CD4-positive, alpha-beta T cell treated with Interleukin-4 for 4 hours (primary cell): ENCODE measurements at regions not wholly inside any gene's neighbourhood (a gene's known extent, or its start where the extent isn't known, plus 50 kb on each side); places are given as distances from the start of the nearest gene placed in this dataset.
A peak's percentile ranks its signal among the peaks of the same experiment; 100 is the strongest.
"Not testable (repeated sequence)": the region's sequence is repeated elsewhere in the genome, so short reads cannot be mapped to it uniquely, and the experiment has no call there.

Source experiments
- DNase-seq: peaks from one replicate; pipeline ENCODE4 v3.0.0-alpha.2; 2020

DNA sequence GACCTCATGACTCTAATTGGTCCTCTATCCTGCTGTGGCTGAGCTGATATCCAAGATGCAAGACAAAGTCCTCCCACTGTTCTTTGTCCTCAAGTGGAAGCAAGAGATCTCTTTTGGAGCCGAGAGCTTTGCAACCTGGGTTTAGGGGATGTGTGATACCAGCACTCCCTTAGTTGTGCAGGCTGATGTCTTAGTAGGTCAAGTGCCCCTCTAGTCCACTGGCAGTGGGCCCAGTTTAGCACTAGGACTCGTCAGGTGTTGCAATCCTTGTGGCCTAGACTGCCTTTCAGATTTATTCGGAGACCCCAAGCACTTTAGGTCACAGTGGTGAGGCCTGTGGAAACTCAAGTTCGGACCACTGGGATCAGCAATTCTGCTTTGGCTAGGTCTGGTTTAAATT lies 64.0 kb downstream of the GPRASP3 start:
- DNase-seq: no peak

DNA sequence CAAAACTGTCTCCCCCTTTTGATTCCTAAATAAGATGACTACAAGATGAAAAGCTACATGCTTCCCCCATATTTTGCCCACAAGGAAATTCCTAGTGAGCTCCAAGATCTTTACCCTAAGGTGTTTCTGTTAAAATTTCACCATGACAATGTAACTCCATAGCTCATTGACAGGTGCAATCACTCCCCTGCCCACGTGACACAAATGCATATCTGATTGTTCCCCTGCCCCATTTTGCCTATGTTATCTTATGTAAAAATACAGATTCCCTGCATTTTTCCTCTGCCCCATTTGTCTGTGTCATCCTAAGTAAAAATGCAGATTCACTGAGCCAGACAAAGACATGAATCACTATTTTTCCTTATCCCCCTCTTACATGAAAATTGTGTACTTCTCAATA lies 66.7 kb downstream of the GPRASP3 start:
- DNase-seq: no peak

DNA sequence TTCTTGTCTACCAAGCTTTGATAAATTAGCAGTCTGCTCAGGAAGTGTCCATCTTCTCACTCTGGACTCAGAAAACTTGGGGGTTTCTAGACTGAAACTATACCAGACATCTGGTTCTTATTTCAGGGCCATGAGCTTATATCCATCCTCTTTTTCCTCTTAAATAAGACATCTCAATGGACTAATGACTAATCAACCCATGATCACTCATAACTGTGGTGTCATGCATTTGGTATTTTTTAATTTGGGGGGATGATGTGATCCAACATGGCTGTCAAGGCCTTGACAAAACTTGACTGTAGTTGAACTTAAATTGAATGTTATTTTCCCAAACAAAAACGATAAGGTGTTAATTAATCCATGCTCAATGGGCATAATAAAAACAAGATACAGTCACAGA lies 87.8 kb downstream of the GPRASP3 start:
- DNase-seq: no peak

DNA sequence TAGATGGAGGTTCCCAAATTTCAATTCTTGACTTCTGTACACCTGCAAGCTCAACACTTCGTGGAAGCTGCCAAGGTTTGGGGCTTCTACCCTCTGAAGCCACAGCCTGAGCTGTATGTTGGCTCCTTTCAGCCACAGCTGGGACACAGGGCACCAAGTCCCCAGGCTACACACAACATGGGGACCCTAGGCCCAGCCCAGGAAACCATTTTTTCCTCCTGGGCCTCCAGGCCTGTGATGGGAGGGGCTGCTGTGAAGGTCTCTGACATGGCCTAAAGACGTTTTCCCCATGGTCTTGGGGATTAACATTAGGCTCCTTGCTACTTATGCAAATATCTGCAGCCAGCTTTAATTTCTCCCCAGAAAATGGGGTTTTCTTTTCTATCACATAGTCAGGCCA lies 97.7 kb downstream of the GPRASP3 start:
- not testable (repeated sequence) for DNase-seq

DNA sequence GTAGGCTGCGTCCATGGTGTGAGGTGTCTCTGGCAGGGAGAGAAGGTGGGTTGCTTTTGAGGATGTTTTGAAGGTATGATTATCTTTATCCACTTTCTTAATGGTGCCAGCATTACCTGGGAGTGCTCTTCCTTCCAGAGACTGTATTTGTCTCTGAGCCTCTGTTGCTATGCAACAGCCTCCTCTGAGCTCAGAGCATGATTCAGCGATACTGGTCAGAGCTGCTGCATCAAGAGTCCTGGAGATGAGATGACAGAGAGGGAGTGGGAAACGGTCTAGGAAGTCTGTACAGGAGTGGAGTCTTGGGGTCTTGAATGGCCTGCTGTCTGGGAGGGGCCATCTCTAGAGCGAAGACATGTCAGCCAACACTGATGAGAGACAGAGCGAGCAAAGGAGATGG lies 104.4 kb upstream of the RAB40AL start:
- no peak for DNase-seq

DNA sequence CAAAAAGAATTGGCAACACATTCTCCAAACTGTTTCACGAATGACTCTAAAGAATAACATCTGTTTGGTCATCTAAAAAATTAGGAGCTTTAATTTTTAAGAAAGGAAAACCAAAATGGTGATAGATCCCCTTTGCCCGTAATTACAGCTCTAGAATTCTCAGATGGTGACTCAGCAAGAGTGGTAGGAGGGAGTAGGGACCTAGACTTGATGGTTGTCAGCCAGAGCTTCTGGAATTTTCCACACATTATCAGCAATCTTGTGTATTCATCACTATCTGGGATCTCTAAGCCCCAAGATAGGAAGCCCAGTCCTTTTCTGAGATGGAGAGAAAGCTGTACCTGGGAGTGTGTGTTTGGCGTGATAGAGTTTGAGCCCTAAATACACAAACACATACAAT lies 103.9 kb upstream of the RAB40AL start:
- no peak for DNase-seq

DNA sequence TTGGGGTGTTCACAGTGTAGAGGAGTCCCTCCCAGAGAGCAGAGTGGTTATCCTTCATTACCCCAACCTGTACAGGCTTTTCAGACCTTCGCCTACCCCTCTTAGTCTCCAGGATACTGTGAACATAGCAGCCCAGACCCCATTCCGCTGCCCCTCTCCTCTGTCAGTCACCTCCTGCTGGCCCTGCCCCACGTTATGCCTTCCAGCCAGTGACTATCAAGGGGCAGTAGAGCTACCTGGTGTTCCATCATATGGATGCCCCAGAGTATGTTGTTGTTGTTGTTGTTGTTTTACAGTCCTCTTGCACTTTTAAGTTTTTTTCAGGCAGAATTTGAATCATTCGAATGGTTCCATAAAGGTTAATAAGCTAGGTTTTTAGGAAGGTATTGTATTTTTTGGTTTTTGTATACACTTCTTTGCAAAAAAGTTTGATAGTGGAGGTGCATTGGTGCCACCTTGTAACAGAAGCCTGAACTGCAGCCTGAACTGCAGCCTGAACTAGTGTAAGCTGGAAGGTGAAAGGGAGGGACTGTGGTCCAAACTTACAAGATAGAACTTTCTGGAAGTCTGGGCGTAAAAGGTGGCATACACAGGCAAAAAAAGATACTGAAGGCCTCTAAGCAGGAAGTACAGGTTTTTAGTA lies 101.4 kb upstream of the RAB40AL start:
- DNase-seq: no peak

DNA sequence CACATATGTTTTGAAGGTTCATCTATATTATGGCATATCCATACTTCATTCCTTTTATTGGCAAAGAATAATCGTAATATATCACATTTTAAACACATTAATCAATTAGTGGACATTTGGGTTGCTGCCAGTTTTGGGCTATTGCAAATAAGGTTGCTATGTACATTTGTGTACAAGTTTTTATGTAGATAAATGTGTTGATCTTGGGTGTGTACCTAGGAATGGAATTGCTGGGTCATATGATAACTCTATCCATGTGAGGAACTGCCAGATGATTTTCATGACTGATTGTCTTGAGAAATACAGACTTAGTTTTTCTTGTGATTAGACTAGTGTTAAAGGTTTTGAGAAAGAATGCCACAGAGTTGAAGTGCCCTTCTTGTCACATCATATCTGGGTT lies 99.2 kb upstream of the RAB40AL start:
- no peak for DNase-seq

DNA sequence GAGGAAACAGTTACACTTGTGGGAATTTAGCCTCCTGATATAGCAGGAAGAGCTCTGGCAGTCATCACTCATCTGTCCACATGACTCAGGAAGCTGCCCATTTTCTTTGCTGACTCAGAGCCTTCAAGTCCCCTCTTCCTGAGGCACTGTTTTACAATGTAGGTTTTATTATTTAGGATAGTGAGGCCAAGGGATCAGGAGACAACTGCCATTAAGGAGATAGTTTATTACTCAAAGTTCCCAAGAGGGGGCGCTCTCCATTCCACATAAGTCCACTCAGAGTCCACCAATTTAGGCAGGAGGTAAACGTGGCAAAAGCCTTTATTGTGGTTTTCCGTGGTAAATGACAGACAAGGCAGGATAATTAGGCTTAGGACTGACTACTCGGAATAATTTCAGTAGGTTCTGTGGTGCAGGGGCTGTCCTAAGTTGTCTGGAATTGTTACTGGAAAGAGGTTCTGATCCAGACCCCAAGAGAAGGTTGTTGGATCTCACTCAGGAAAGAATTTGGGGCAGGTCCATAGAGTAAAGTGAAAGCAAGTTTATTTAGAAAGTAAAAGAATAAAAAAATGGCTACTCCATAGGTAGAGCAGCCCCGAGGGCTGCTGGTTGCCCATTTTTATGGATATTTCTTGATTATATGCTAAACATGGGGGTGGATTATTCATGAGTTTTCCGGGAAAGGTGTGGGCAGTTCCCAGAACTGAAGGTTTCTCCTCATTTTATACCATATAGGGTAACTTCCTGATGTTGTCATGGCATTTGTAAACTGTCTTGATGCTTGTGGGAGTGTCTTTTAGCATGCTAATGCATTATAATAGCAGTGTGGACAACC lies 96.0 kb upstream of the RAB40AL start:
- DNase-seq: no peak

DNA sequence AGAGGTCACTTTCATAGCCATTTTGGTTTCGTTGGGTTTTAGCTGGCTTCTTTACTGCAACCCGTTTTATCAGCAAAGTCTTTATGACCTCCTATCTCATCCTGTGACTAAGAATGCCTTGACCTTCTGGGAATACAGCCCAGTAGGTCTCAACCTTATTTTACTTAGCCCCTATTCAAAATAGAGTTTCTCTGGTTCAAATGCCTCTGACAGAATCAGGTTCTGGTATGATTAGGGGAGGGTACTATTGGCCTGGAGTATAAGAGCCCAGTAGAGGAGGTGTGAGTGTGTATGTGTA lies 95.4 kb upstream of the RAB40AL start:
- DNase-seq: no peak

DNA sequence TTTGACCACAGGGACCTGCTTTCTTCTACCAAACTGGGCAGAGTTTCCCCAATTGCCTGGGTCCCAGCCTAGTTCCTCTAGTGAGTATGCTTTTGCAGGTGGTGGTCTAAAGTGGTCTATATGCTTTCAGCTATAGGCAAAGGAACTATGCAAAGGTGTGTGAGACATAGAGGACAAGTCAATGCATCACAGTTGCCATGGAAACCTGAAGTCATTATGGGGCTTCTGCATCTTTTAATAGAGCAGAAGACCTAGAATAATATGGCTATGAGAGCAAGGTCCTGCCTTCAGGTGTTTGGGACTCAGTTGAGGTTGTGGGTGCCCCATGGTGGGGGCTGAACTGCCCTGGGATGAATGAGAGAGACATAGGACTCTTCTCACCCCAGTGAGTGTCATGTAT lies 92.1 kb upstream of the RAB40AL start:
- no peak for DNase-seq

DNA sequence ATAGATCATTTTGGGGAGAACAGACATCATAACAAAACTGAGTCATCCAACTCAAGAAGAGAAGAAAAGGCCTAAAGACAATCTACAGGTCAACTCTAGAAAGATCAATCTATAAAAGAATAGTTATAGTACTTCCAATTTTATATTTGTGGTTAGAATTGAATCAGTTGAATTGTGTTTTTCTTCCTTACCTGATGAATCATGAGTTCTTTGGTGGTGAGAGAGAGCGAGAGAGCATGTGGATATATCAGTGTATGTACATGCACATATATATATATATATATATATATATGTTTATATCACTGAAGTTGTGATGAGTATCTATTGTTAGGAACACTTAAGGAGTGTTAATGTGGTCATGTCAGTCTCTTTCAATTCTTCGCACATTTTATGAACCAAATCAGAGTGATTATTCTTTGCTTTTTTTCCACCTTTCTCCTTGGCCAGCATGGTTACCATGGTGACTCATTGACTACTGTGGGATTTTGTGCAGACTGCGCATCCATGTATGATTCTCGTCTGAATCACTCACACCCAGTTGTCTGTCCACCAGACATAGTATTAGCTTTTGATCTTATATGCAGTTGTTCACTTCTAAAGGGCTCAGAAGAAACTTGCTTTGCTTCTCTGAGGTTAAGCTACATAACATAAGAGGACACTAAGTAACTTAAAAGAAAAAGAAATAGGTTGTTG lies 90.4 kb upstream of the RAB40AL start:
- DNase-seq: no peak

DNA sequence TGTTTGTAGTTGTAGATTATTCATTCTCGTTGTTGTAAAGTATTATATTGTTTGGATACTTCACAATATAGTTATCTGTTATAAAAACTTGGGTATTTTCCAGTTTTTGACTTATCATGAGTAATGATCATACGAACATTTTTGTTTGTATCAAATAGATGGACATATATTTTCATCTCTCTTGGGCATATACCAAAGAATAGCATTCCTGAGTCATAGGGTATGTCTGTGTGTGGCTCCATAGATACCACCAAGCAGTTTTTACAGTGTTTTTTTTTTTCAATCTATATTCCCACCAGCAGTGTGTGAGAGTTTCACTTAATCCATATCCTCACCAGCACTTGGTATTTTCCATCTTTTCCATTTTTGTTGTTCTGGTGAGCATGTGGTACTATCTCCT lies 89.7 kb upstream of the RAB40AL start:
- no peak for DNase-seq

DNA sequence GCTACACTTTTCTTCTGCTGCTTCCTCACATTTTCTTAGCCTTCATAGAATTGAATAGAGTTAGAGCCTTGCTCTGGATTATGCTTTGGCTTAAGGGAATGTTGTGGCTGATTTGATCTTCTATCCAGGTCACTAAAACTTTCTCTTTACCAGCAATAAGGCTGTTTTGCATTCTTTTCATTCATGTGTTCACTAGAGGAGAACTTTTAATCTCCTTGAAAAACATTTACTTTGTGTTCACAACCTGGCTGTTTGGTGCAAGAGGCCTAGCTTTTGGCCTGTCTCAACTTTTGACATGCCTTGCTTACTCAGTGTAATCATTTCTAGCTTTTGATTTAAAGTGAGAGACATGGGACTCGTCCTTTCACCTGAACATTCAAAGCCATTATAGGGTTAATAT lies 87.7 kb upstream of the RAB40AL start:
- no peak for DNase-seq

DNA sequence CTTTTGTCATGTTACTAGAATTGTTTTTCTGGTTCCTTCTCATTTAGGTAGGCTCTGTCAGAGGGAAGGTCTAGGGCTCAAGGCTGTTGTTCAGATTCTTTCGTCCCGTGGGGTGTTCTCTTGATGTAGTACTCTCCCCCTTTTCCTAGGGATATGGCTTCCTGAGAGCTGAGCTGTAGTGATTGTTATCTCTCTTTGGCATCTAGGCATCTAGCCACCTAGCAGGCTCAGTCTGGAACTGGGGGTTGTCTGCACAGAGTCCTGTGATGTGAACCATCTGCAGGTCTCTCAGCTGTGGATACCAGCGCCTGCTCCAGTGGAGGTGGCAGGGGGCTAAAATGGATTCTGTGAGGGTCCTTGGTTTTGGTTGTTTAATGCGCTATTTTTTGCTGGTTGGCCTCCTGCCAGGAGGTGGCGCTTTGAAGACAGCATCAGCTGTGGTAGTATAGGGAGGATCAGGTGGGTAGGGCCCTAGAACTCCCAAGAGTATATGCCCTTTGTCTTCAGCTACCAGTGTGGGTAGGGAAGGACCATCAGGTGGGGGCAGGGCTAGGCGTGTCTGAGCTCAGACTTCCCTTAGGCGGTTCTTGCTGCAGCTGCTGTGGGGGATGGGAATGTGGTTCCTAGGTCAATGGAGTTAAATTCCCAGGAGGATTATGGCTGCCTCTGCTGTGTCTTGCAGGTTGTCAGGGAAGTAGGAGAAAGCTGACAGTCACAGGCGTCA lies 78.1 kb upstream of the RAB40AL start:
- DNase-seq: not testable (repeated sequence)

DNA sequence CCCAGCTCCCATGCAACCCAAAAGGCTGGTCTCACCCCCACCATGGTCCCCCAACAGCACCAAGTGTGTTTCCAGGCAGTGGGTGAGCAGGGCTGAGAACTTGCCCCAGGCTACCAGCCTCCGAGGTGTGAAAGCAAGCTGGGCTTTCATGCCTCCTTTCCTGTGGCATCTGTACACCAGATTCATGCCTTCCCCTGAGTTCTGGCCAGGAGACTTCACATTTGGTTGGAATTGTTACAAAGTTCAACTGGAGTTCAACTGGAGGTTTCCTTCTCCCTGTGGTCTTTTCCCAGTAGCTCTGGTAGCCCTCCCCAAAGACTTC lies 77.6 kb upstream of the RAB40AL start:
- no peak for DNase-seq

DNA sequence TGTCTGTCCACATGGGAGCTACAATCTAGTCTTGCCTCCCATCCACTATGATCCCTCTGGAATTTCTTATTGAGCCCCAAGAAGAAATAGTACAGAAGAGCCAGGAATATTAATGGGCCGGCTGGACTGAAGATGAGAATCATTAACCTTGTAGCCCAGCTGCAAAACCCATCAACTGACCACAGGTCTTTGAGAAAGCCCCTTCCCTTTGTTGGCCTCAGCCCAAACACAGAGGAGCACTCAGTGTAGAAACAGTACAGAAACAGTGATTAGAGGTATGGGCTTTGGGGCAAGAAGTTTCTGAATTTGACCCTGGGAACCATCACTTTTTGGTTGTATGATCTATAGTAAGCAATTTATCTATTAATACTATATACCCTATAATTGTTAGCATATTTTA lies 76.8 kb upstream of the RAB40AL start:
- no peak for DNase-seq

DNA sequence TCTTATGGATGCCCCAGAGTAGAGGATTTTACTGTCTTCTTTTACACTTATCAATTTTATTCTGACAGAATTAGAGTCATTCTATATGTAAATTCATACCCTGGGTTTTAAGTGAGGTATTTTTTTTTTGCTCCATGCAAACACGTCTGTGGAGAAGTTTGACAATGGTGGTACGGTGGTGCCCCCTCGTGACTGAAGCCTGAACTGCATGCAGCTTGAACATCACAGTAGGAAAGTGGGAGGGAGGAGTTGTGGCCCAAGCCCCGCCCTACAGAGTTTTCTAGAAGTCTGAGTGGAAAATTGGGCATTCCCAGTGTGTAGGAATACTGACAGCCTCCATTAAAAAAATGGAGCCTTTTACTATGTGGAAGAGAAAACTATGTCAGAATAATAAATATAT lies 73.3 kb upstream of the RAB40AL start:
- peak; percentile 68 for DNase-seq

DNA sequence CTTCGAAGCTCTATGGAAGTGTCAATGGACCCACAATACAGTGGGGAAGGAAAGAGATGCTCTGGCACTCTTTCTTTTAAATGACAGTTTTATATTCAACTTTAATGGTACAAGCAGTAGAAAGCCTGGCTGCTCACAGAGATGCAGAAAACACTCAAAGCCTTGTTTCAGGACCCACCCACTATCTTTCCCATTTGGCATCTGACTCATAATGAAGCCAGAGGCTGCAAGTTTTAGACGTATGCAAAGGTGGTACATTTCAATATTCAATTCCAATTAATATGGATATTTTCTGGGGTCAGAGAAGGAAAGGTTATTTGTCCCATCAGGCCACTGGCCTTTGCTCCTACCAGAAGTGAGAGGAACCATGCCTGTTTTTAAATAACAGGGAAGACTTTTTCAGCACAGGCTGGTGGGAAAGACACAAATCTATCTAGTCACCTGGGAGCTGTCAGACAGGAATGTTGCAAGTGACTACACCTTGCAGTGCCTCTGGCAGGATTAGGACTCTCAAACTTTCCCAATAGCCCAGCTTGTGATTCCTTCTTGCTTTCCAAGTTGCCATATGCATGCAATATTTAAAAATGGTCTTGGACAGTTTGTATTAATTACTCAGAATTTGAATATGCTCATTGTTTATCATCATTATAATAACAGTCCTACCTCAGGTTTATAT lies 70.0 kb upstream of the RAB40AL start:
- DNase-seq: no peak

DNA sequence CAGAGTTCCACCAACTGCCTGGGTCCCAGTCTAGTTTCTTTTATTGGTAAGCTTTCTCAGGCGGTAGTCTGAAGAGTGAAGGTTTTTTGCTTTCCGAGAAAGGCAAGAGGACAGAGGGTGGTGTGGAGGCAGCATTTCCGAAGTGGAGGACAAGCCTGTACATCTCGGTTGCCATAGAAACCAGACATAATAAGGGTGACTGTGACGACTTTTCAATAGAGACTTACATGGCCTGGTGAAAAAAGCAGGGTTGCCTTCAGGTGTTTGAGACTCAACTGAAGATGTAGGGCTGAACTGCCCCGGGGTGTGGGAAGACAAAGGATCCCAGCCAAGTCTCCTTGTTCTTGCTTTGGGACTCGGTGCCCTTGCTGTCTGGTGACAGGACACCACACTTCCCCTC lies 53.6 kb upstream of the RAB40AL start:
- DNase-seq: no peak
